Endothelial cell of umbilical vein (primary cell): ENCODE measurements at regions not wholly inside any gene's neighbourhood (a gene's known extent, or its start where the extent isn't known, plus 50 kb on each side); places are given as distances from the start of the nearest gene placed in this dataset.

Source experiments
- FOS ChIP-seq: IDR thresholded peaks from 2 replicates; pipeline ENCODE4 v1.6.1; 2011; ENCODE audit warnings: mild to moderate bottlenecking, low read length, moderate library complexity, borderline replicate concordance; ENCODE audit not compliant: insufficient read depth
- MAX ChIP-seq: IDR thresholded peaks from 2 replicates; pipeline ENCODE4 v1.6.1; 2011; ENCODE audit not compliant: insufficient read depth, insufficient read length
- POLR2A ChIP-seq: IDR thresholded peaks from 2 replicates; pipeline ENCODE4 v1.6.1; 2012; ENCODE audit warnings: low read depth, mild to moderate bottlenecking, control low read depth, low read length

- TF ChIP-seq POLR2A, result no peak
- no peak for TF ChIP-seq MAX
- no peak for TF ChIP-seq FOS
These were observed 968.6 kb downstream of the ADGRL3 start for GRCh38 chr4:62168681-62169080.
